ENCODE measurements at regions not wholly inside any gene's neighbourhood (a gene's known extent, or its start where the extent isn't known, plus 50 kb on each side); places are given as distances from the start of the nearest gene placed in this dataset.

- no peak for DNase-seq (ENCODE audit: low read depth, low spot score)
- ChIA-PET CTCF (interaction anchor here (1.3 to 6.2 kb wide), 5 partner anchors 8 to 1295 kb away, joined by 4 to 110 read pairs (median 45); no protein-coding TSS in a partner anchor), POLR2A (interaction anchor here (0.6 kb wide), 1 partner anchor 1088 kb away, joined by 3 read pairs; no protein-coding TSS in a partner anchor)
- TF ChIP-seq CTCF (IDR thresholded peaks at IDR 0.05; ENCODE audit: insufficient read depth, low read length, missing control alignments), result no peak
- no peak overlapping the region for H3K4me3 ChIP-seq (ENCODE audit: low read depth, low read length)
Measured at GRCh38 chr6:44627091-44627882, 239.8 kb downstream of the CDC5L start.

DNA sequence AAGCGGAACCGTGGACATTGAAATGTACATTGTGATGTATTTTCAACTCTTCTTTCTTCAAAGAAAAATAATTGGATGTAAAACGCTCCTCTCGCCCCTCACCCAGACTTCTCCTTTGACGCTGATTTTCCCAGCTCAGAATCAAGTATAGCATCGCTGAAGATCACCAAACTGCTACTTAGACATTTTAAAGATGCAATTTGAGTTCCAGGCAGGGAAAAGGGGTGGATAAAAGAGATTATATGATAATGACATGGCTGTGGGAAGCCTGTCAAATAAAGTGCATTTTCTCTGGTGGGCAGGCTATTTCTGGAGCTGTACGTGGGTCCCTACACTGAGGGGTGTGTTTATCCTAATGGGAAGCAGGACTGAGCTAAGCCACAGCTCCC, 240.4 kb downstream of the CDC5L start:
- DNase-seq (ENCODE audit: low read depth, low spot score), result no peak
- CTCF ChIA-PET, result interaction anchor here (1.3 to 6.2 kb wide), 5 partner anchors 9 to 1295 kb away, joined by 4 to 110 read pairs (median 45); no protein-coding TSS in a partner anchor

DNA sequence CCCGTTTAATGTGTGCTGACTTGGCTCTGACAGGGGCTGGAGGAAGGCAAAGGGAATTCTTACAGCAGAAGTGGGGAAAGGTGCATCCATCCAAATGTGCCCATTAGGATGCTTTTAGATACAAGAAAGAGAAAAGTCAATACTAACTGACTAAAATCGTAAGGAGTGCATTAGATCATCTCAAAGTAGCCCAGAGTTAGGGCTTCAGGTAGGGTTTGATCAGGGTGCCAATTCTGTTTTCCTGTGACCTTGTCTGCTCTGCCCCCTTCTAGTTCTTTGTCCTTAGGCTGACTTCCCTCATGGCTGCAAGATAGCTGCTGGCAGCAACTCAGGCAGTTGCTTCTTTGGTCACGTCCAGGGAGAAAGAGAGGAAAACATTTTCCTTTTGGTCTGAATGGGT, 240.8 kb downstream of the CDC5L start:
- no peak for TF ChIP-seq CTCF (IDR thresholded peaks at IDR 0.05; ENCODE audit: insufficient read depth, low read length, missing control alignments)
- CTCF ChIA-PET, result interaction anchor here (1.5 to 6.2 kb wide), 6 partner anchors 10 to 1294 kb away, joined by 4 to 110 read pairs (median 32); no protein-coding TSS in a partner anchor
- POLR2A ChIA-PET, result interaction anchor here (0.6 kb wide), 1 partner anchor 1113 kb away, joined by 3 read pairs; no protein-coding TSS in a partner anchor
- no peak overlapping the region for H3K4me3 ChIP-seq (ENCODE audit: low read depth, low read length)
- no peak for DNase-seq (ENCODE audit: low read depth, low spot score)

More for the DNA sequence above, 240.4 kb downstream of the CDC5L start:
- TF ChIP-seq CTCF (IDR thresholded peaks at IDR 0.05; ENCODE audit: insufficient read depth, low read length, missing control alignments), result no peak
- no peak overlapping the region for H3K4me3 ChIP-seq (ENCODE audit: low read depth, low read length)
- POLR2A ChIA-PET, result interaction anchor here (0.6 kb wide), 1 partner anchor 1087 kb away, joined by 3 read pairs; no protein-coding TSS in a partner anchor

DNA sequence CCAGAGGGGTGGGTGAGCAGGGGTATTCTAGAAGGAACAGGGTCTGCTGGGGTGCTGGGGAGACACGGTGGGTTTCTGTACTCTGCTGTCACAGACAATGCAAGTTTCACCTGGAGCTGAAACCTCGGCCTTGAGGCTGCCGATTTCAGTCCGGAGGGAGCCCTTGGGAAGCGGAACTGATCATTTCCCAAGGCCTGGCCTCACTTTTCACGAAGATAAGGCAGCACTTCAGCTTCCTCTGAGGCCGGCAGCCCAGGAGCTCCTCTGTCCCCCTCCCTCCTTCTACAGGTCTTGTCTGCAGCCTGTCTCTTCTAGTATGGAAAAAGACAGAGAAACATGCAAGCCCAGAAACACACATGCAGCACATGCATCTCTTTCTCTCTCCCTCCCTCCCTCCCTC, 242.1 kb downstream of the CDC5L start:
- CTCF ChIA-PET, result interaction anchor here (0.9 to 6.4 kb wide), 24 partner anchors 9 to 1301 kb away, joined by 3 to 110 read pairs (median 8); partner anchors contain the start of gene SUPT3H
- no peak for TF ChIP-seq CTCF (IDR thresholded peaks at IDR 0.05; ENCODE audit: insufficient read depth, low read length, missing control alignments)
- no peak for DNase-seq (ENCODE audit: low read depth, low spot score)
- POLR2A ChIA-PET, result interaction anchor here (0.8 kb wide), 1 partner anchor 8 kb away, joined by 3 read pairs; no protein-coding TSS in a partner anchor
- H3K4me3 ChIP-seq (ENCODE audit: low read depth, low read length), result no peak overlapping the region

- no peak for DNase-seq (ENCODE audit: low read depth, low spot score)
- POLR2A ChIA-PET, result interaction anchor here (0.8 kb wide), 1 partner anchor 9 kb away, joined by 3 read pairs; no protein-coding TSS in a partner anchor
- TF ChIP-seq CTCF (IDR thresholded peaks at IDR 0.05; ENCODE audit: insufficient read depth, low read length, missing control alignments), result peak; percentile 86
- H3K4me3 ChIP-seq (ENCODE audit: low read depth, low read length), result no peak overlapping the region
- CTCF ChIA-PET, result interaction anchor here (0.6 to 6.4 kb wide), 63 partner anchors 9 to 1316 kb away, joined by 3 to 110 read pairs (median 4); partner anchors contain the start of gene SUPT3H
Measured at GRCh38 chr6:44630125-44631028, 242.9 kb downstream of the CDC5L start.

All from AG04449 (cell line).